IMR-90 (cell line): ENCODE measurements at regions not wholly inside any gene's neighbourhood (a gene's known extent, or its start where the extent isn't known, plus 50 kb on each side); places are given as distances from the start of the nearest gene placed in this dataset.

Experiments
- NFE2L2 ChIP-seq: fragments of 150-350 bp; IDR thresholded peaks from 2 replicates; pipeline ENCODE4 v1.6.1; 2016; ENCODE audit warnings: low read depth, mild to moderate bottlenecking, low read length
- POLR2A ChIP-seq: IDR thresholded peaks from 2 replicates; pipeline ENCODE4 v1.6.1; 2012; ENCODE audit warnings: mild to moderate bottlenecking, low read depth, low read length
- TF ChIP-seq, protein P1 (sequence below): conservative IDR thresholded peaks from 2 replicates; pipeline ENCODE4 v1.5.1; 2012; ENCODE audit warnings: mild to moderate bottlenecking, low read depth, low read length, improper control_type of control experiment

DNA sequence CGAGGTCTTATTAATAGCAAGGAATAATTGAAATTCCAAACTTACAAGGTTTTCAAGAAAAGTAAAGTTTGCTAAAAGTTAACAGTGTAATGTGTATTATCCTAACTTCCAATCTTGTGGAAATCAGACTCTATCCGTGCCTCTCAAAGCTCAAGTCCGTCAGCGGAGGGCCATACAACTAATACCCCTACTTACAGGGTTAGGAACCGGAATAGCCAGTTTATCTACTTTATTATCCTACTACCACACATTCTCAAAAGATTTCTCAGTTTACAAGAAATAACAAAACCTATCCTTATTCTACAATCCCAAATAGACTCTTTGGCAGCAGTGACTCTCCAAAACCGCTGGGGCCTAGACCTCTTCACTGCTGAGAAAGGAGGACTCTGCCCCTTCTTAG, 457.8 kb downstream of the PTPRC start:
- TF ChIP-seq, protein P1, sequence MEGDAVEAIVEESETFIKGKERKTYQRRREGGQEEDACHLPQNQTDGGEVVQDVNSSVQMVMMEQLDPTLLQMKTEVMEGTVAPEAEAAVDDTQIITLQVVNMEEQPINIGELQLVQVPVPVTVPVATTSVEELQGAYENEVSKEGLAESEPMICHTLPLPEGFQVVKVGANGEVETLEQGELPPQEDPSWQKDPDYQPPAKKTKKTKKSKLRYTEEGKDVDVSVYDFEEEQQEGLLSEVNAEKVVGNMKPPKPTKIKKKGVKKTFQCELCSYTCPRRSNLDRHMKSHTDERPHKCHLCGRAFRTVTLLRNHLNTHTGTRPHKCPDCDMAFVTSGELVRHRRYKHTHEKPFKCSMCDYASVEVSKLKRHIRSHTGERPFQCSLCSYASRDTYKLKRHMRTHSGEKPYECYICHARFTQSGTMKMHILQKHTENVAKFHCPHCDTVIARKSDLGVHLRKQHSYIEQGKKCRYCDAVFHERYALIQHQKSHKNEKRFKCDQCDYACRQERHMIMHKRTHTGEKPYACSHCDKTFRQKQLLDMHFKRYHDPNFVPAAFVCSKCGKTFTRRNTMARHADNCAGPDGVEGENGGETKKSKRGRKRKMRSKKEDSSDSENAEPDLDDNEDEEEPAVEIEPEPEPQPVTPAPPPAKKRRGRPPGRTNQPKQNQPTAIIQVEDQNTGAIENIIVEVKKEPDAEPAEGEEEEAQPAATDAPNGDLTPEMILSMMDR, result no peak
- no peak for TF ChIP-seq POLR2A
- no peak for TF ChIP-seq NFE2L2
